Activated naive CD8-positive, alpha-beta T cell treated with anti-CD3 and anti-CD28 coated beads for 36 hours (primary cell): ENCODE measurements at regions not wholly inside any gene's neighbourhood (a gene's known extent, or its start where the extent isn't known, plus 50 kb on each side); places are given as distances from the start of the nearest gene placed in this dataset.
"Not testable (repeated sequence)": the region's sequence is repeated elsewhere in the genome, so short reads cannot be mapped to it uniquely, and the experiment has no call there.

Experiments
- DNase-seq: peaks from one replicate; pipeline ENCODE4 v3.0.0; 2021
- H3K27ac Mint-ChIP-seq: one replicate; pipeline ENCODE4 v1.8.0; 2022; ENCODE audit warnings: mild to moderate bottlenecking, moderate library complexity, mixed read lengths
- H3K27me3 Mint-ChIP-seq: one replicate; pipeline ENCODE4 v1.8.0; 2022; ENCODE audit warnings: mild to moderate bottlenecking, mixed read lengths
- H3K36me3 Mint-ChIP-seq: one replicate; pipeline ENCODE4 v1.8.0; 2021; ENCODE audit warnings: mild to moderate bottlenecking, mixed read lengths
- H3K4me1 Mint-ChIP-seq: one replicate; pipeline ENCODE4 v1.8.0; 2021; ENCODE audit warnings: mixed read lengths
- H3K4me3 Mint-ChIP-seq: one replicate; pipeline ENCODE4 v1.8.0; 2022; ENCODE audit warnings: mild to moderate bottlenecking, moderate library complexity, mixed read lengths
- H3K9me3 Mint-ChIP-seq: one replicate; pipeline ENCODE4 v1.8.0; 2022; ENCODE audit warnings: mixed read lengths

GRCh38 chr2:167675906-167676305 lies 571.5 kb downstream of the STK39 start:
- Mint-ChIP-seq H3K9me3 (peaks cover under 1% of the 10 kb centered on the region), H3K27me3 (no peaks in the 10 kb centered on the region), H3K4me1 (no peaks in the 10 kb centered on the region), H3K27ac (no peak overlapping the region), H3K4me3 (no peak overlapping the region), H3K36me3 (no peaks in the 10 kb centered on the region)
- no peak for DNase-seq

GRCh38 chr2:167670588-167670987 lies 576.8 kb downstream of the STK39 start:
- DNase-seq, result no peak
- no peak overlapping the region for H3K27ac Mint-ChIP-seq
- H3K36me3 Mint-ChIP-seq, result no peaks in the 10 kb centered on the region
- H3K9me3 Mint-ChIP-seq, result peaks cover 15% of the 10 kb centered on the region
- H3K4me3 Mint-ChIP-seq, result no peak overlapping the region
- no peaks in the 10 kb centered on the region for H3K27me3 Mint-ChIP-seq
- H3K4me1 Mint-ChIP-seq, result no peaks in the 10 kb centered on the region

GRCh38 chr2:167653131-167653530 lies 594.3 kb downstream of the STK39 start:
- Mint-ChIP-seq H3K27me3 (no peaks in the 10 kb centered on the region), H3K27ac (no peak overlapping the region), H3K36me3 (no peaks in the 10 kb centered on the region), H3K4me1 (no peaks in the 10 kb centered on the region), H3K9me3 (peaks cover 2% of the 10 kb centered on the region), H3K4me3 (no peak overlapping the region)
- DNase-seq, result no peak

- H3K9me3 Mint-ChIP-seq, result peaks cover 2% of the 10 kb centered on the region
- H3K27me3 Mint-ChIP-seq, result no peaks in the 10 kb centered on the region
- no peaks in the 10 kb centered on the region for H3K36me3 Mint-ChIP-seq
- no peak overlapping the region for H3K4me3 Mint-ChIP-seq
- no peak for DNase-seq
- no peak overlapping the region for H3K27ac Mint-ChIP-seq
- H3K4me1 Mint-ChIP-seq, result no peaks in the 10 kb centered on the region
These were observed 595.0 kb downstream of the STK39 start for GRCh38 chr2:167652401-167652800.

- no peak overlapping the region for H3K4me3 Mint-ChIP-seq
- no peak overlapping the region for H3K27ac Mint-ChIP-seq
- peaks cover 2% of the 10 kb centered on the region for H3K9me3 Mint-ChIP-seq
- no peak for DNase-seq
- no peaks in the 10 kb centered on the region for H3K36me3 Mint-ChIP-seq
- no peaks in the 10 kb centered on the region for H3K4me1 Mint-ChIP-seq
- no peaks in the 10 kb centered on the region for H3K27me3 Mint-ChIP-seq
These were observed 595.8 kb downstream of the STK39 start for GRCh38 chr2:167651406-167652151.

- Mint-ChIP-seq H3K27me3 (no peaks in the 10 kb centered on the region), H3K9me3 (peaks cover 2% of the 10 kb centered on the region), H3K27ac (no peak overlapping the region), H3K4me3 (no peak overlapping the region), H3K4me1 (no peaks in the 10 kb centered on the region), H3K36me3 (no peaks in the 10 kb centered on the region)
- DNase-seq, result no peak
These were observed 600.8 kb downstream of the STK39 start for GRCh38 chr2:167646557-167646956.

- no peak overlapping the region for H3K27ac Mint-ChIP-seq
- no peaks in the 10 kb centered on the region for H3K4me1 Mint-ChIP-seq
- no peak for DNase-seq
- no peaks in the 10 kb centered on the region for H3K36me3 Mint-ChIP-seq
- no peaks in the 10 kb centered on the region for H3K27me3 Mint-ChIP-seq
- H3K9me3 Mint-ChIP-seq, result peaks cover 7% of the 10 kb centered on the region
- H3K4me3 Mint-ChIP-seq, result no peak overlapping the region
These were observed 607.3 kb downstream of the STK39 start for GRCh38 chr2:167640096-167640495.

GRCh38 chr2:167637741-167638140 lies 609.7 kb downstream of the STK39 start:
- Mint-ChIP-seq H3K36me3 (no peaks in the 10 kb centered on the region), H3K27me3 (peaks cover 4% of the 10 kb centered on the region), H3K9me3 (peaks cover 8% of the 10 kb centered on the region), H3K27ac (no peak overlapping the region), H3K4me3 (no peak overlapping the region), H3K4me1 (no peaks in the 10 kb centered on the region)
- no peak for DNase-seq

- not testable (repeated sequence) for DNase-seq, H3K4me3 Mint-ChIP-seq, H3K4me1 Mint-ChIP-seq, H3K27ac Mint-ChIP-seq, H3K9me3 Mint-ChIP-seq, H3K27me3 Mint-ChIP-seq, H3K36me3 Mint-ChIP-seq
These were observed 615.1 kb downstream of the STK39 start for GRCh38 chr2:167632271-167632670.

GRCh38 chr2:167626961-167627360 lies 620.4 kb downstream of the STK39 start:
- H3K36me3 Mint-ChIP-seq, result no peaks in the 10 kb centered on the region
- H3K27ac Mint-ChIP-seq, result no peak overlapping the region
- H3K9me3 Mint-ChIP-seq, result no peaks in the 10 kb centered on the region
- DNase-seq, result no peak
- no peaks in the 10 kb centered on the region for H3K4me1 Mint-ChIP-seq
- no peaks in the 10 kb centered on the region for H3K27me3 Mint-ChIP-seq
- no peak overlapping the region for H3K4me3 Mint-ChIP-seq

- Mint-ChIP-seq H3K36me3 (no peaks in the 10 kb centered on the region), H3K27me3 (no peaks in the 10 kb centered on the region), H3K4me1 (no peaks in the 10 kb centered on the region), H3K9me3 (no peaks in the 10 kb centered on the region), H3K4me3 (no peak overlapping the region), H3K27ac (no peak overlapping the region)
- no peak for DNase-seq
These were observed 621.1 kb downstream of the STK39 start for GRCh38 chr2:167626301-167626700.

GRCh38 chr2:167616997-167617396 lies 630.4 kb downstream of the STK39 start:
- DNase-seq, result no peak
- H3K36me3 Mint-ChIP-seq, result no peaks in the 10 kb centered on the region
- H3K27me3 Mint-ChIP-seq, result no peaks in the 10 kb centered on the region
- no peaks in the 10 kb centered on the region for H3K9me3 Mint-ChIP-seq
- H3K27ac Mint-ChIP-seq, result no peak overlapping the region
- no peak overlapping the region for H3K4me3 Mint-ChIP-seq
- H3K4me1 Mint-ChIP-seq, result no peaks in the 10 kb centered on the region

- no peak for DNase-seq
- Mint-ChIP-seq H3K4me1 (no peaks in the 10 kb centered on the region), H3K4me3 (no peak overlapping the region), H3K36me3 (no peaks in the 10 kb centered on the region), H3K9me3 (no peaks in the 10 kb centered on the region), H3K27me3 (no peaks in the 10 kb centered on the region), H3K27ac (no peak overlapping the region)
These were observed 633.9 kb downstream of the STK39 start for GRCh38 chr2:167613471-167613870.

GRCh38 chr2:167608487-167608886 lies 638.9 kb downstream of the STK39 start:
- Mint-ChIP-seq H3K4me3 (no peak overlapping the region), H3K9me3 (no peaks in the 10 kb centered on the region), H3K4me1 (no peaks in the 10 kb centered on the region), H3K27ac (no peak overlapping the region), H3K36me3 (no peaks in the 10 kb centered on the region), H3K27me3 (no peaks in the 10 kb centered on the region)
- DNase-seq, result no peak

GRCh38 chr2:167607731-167608130 lies 639.7 kb downstream of the STK39 start:
- Mint-ChIP-seq H3K9me3 (no peaks in the 10 kb centered on the region), H3K4me1 (no peaks in the 10 kb centered on the region), H3K36me3 (no peaks in the 10 kb centered on the region), H3K27ac (no peak overlapping the region), H3K27me3 (no peaks in the 10 kb centered on the region), H3K4me3 (no peak overlapping the region)
- no peak for DNase-seq

- no peaks in the 10 kb centered on the region for H3K9me3 Mint-ChIP-seq
- no peaks in the 10 kb centered on the region for H3K4me1 Mint-ChIP-seq
- no peak overlapping the region for H3K27ac Mint-ChIP-seq
- H3K27me3 Mint-ChIP-seq, result no peaks in the 10 kb centered on the region
- H3K36me3 Mint-ChIP-seq, result no peaks in the 10 kb centered on the region
- no peak for DNase-seq
- no peak overlapping the region for H3K4me3 Mint-ChIP-seq
These were observed 640.2 kb downstream of the STK39 start for GRCh38 chr2:167607211-167607610.
